Stimulated activated CD4-positive, alpha-beta T cell treated with anti-CD3 and anti-CD28 coated beads, Interleukin-1b, Interleukin-23, amount 100 ng/mL, for 1 hour (primary cell): ENCODE measurements at regions not wholly inside any gene's neighbourhood (a gene's known extent, or its start where the extent isn't known, plus 50 kb on each side); places are given as distances from the start of the nearest gene placed in this dataset.

Source experiments
- DNase-seq, 2 donors: peaks; one replicate each; pipeline ENCODE4 v3.0.0-alpha.2; 2020; ENCODE audit warnings: low read depth in 2 of 2

- no peak for DNase-seq
Observed at GRCh38 chr20:60506061-60506460, 547.8 kb downstream of the CDH26 start.

- no peak for DNase-seq
Observed at GRCh38 chr20:60507087-60507694, 549.0 kb downstream of the CDH26 start.

GRCh38 chr20:60509407-60509806 is 551.2 kb downstream of the CDH26 start:
- no peak for DNase-seq

- no peak for DNase-seq
Observed at GRCh38 chr20:60510356-60510755, 552.1 kb downstream of the CDH26 start.

- DNase-seq, result no peak
Observed at GRCh38 chr20:60512443-60512842, 554.2 kb downstream of the CDH26 start.

GRCh38 chr20:60513141-60513540 is 554.9 kb downstream of the CDH26 start:
- DNase-seq, result no peak

- DNase-seq, result no peak
Observed at GRCh38 chr20:60516442-60516841, 558.2 kb downstream of the CDH26 start.

- DNase-seq, result no peak
Observed at GRCh38 chr20:60518022-60518421, 559.8 kb downstream of the CDH26 start.

- no peak for DNase-seq
Observed at GRCh38 chr20:60525397-60525796, 567.2 kb downstream of the CDH26 start.

- DNase-seq, result no peak
Observed at GRCh38 chr20:60527656-60528055, 569.4 kb downstream of the CDH26 start.

- no peak for DNase-seq
Observed at GRCh38 chr20:60528141-60528540, 569.9 kb downstream of the CDH26 start.

GRCh38 chr20:60529149-60529548 is 570.9 kb downstream of the CDH26 start:
- no peak for DNase-seq

- no peak for DNase-seq
Observed at GRCh38 chr20:60535211-60535610, 577.0 kb downstream of the CDH26 start.

GRCh38 chr20:60540591-60540990 is 582.4 kb downstream of the CDH26 start:
- no peak for DNase-seq

GRCh38 chr20:60541991-60542390 is 583.8 kb downstream of the CDH26 start:
- DNase-seq, result no peak

GRCh38 chr20:60543598-60543997 is 585.4 kb downstream of the CDH26 start:
- no peak for DNase-seq

GRCh38 chr20:60553095-60553494 is 594.9 kb downstream of the CDH26 start:
- DNase-seq, result no peak

GRCh38 chr20:60558486-60558885 is 600.3 kb downstream of the CDH26 start:
- no peak for DNase-seq

GRCh38 chr20:60559462-60559861 is 601.2 kb downstream of the CDH26 start:
- no peak for DNase-seq

- DNase-seq, result no peak
Observed at GRCh38 chr20:60561052-60561451, 602.8 kb downstream of the CDH26 start.

GRCh38 chr20:60565083-60565482 is 606.9 kb downstream of the CDH26 start:
- no peak for DNase-seq

- no peak for DNase-seq
Observed at GRCh38 chr20:60565551-60565950, 607.3 kb downstream of the CDH26 start.

GRCh38 chr20:60569116-60569515 is 610.9 kb downstream of the CDH26 start:
- no peak for DNase-seq
